ENCODE measurements at regions not wholly inside any gene's neighbourhood (a gene's known extent, or its start where the extent isn't known, plus 50 kb on each side); places are given as distances from the start of the nearest gene placed in this dataset.

DNA sequence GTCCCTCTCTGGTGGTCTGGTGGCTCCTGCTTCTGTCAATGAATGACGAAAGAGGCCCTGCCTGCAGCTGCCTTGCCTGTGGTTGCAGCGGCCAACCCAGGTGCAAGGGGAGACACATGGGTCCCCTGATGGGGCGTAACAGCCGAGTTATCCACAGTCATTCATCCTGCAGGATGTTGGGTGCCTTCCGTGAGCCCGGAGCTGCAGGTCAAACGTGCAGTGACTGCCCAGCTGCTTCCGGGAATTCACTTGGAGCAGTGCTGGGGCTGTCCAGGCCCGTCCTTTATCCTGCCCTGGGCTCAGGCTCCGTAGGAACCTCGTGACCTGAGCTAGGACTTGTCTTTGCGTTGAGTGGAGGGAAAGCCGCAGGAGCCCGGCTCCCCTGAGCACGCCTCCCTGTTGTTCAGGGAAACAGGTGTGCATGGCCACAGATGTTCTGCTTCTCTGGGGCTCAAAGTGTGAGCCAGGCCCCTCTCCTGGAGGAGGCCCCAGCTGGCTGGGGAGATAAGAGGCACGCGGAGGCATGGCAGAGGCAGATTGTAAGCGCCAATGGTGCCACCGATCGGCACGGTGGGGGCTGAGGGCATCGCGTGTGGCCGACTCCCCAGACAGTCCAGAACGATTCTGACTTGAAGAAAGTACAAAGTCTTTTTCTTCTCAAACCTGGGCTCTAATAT lies 635.4 kb downstream of the BRD1 start:
- Histone ChIP-seq H4K91ac (ENCODE audit: insufficient read depth, low read depth, low read length) (no peak overlapping the region), H2BK120ac (ENCODE audit: low read depth, low read length) (no peak overlapping the region), H3K4me3 (ENCODE audit: insufficient read depth, low read depth, low read length) (no peak overlapping the region), H3K4me1 (ENCODE audit: control insufficient read depth, insufficient read depth, low read length) (no peaks in the 10 kb centered on the region), H3K23ac (ENCODE audit: low read depth, low read length) (no peak overlapping the region), H3K18ac (ENCODE audit: low read depth, low read length) (no peak overlapping the region), H2AK5ac (ENCODE audit: low read depth, low read length) (no peak overlapping the region), H4K5ac (ENCODE audit: low read depth, low read length) (no peak overlapping the region), H3K4ac (ENCODE audit: low read depth, low read length) (no peak overlapping the region), H2BK15ac (ENCODE audit: low read depth, low read length) (no peak overlapping the region), H3K9me1 (ENCODE audit: insufficient read depth, low read length) (no peaks in the 10 kb centered on the region), H4K20me1 (ENCODE audit: insufficient read depth, low read length) (no peaks in the 10 kb centered on the region), H4K8ac (ENCODE audit: low read depth in 2 of 2, low read length in 2 of 2) (no peak overlapping the region), H3K9me3 (ENCODE audit: control insufficient read depth, insufficient read depth, low read length) (peaks cover 70% of the 10 kb centered on the region), H2AK9ac (replicated peaks; ENCODE audit: low read depth, low read length, poor library complexity) (no peak overlapping the region), H3K9ac (ENCODE audit: low read depth, low read length) (no peak overlapping the region), H3K79me1 (ENCODE audit: low read depth in 1 of 2, low read length in 2 of 2) (no peaks in the 10 kb centered on the region), H3K56ac (ENCODE audit: extremely low read depth, insufficient read depth, low read length) (no peak overlapping the region), H2BK5ac (ENCODE audit: low read depth, low read length, poor library complexity, severe bottlenecking) (no peak overlapping the region), H3K14ac (replicated peaks; ENCODE audit: low read depth, low read length) (no peak overlapping the region), H3K27ac (ENCODE audit: insufficient read depth, low read length) (no peak overlapping the region), H3K27me3 (ENCODE audit: control insufficient read depth, insufficient read depth, low read length) (no peaks in the 10 kb centered on the region), H3K36me3 (ENCODE audit: control insufficient read depth, insufficient read depth, low read length) (no peaks in the 10 kb centered on the region), H3K4me2 (ENCODE audit: low read depth, low read length) (no peak overlapping the region), H2AFZ (replicated peaks; ENCODE audit: low read length, poor library complexity) (no peak overlapping the region), H2BK20ac (ENCODE audit: low read depth, low read length) (no peak overlapping the region)
- no peak for ATAC-seq (ENCODE audit: low read depth)
- intact Hi-C loops (cut with micrococcal nuclease) (no loop called here), dilution Hi-C loops (cut with HindIII; ENCODE audit: low sequenced_read_pairs, unreplicated experiment) (no loop called here), in situ Hi-C loops (cut with MboI; ENCODE audit: low sequenced_read_pairs) (no loop called here)
- TF ChIP-seq, protein P1, sequence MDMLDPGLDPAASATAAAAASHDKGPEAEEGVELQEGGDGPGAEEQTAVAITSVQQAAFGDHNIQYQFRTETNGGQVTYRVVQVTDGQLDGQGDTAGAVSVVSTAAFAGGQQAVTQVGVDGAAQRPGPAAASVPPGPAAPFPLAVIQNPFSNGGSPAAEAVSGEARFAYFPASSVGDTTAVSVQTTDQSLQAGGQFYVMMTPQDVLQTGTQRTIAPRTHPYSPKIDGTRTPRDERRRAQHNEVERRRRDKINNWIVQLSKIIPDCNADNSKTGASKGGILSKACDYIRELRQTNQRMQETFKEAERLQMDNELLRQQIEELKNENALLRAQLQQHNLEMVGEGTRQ (IDR thresholded peaks at IDR 0.05; ENCODE audit: low read depth, low read length): no peak
- TF ChIP-seq NFE2L2 (IDR thresholded peaks at IDR 0.05; ENCODE audit: low read depth, low read length) (no peak), FOS (IDR thresholded peaks at IDR 0.05; ENCODE audit: low read depth, low read length) (no peak), BHLHE40 (IDR thresholded peaks at IDR 0.05; ENCODE audit: low read depth, low read length) (no peak), MAZ (IDR thresholded peaks at IDR 0.05; ENCODE audit: borderline replicate concordance, low read depth, low read length) (no peak), RFX5 (IDR thresholded peaks at IDR 0.05; ENCODE audit: low read depth, low read length) (no peak), MXI1 (IDR thresholded peaks at IDR 0.05; ENCODE audit: borderline replicate concordance, low read depth, low read length) (no peak), POLR2A (IDR thresholded peaks at IDR 0.05; ENCODE audit: low read depth, low read length) (no peak), MAFK (IDR thresholded peaks at IDR 0.05; ENCODE audit: low read depth, low read length) (no peak), SMC3 (IDR thresholded peaks at IDR 0.05; ENCODE audit: low read depth, low read length) (no peak), CEBPB (IDR thresholded peaks at IDR 0.05; ENCODE audit: low read depth, low read length) (no peak)
- TF ChIP-seq, protein P2, sequence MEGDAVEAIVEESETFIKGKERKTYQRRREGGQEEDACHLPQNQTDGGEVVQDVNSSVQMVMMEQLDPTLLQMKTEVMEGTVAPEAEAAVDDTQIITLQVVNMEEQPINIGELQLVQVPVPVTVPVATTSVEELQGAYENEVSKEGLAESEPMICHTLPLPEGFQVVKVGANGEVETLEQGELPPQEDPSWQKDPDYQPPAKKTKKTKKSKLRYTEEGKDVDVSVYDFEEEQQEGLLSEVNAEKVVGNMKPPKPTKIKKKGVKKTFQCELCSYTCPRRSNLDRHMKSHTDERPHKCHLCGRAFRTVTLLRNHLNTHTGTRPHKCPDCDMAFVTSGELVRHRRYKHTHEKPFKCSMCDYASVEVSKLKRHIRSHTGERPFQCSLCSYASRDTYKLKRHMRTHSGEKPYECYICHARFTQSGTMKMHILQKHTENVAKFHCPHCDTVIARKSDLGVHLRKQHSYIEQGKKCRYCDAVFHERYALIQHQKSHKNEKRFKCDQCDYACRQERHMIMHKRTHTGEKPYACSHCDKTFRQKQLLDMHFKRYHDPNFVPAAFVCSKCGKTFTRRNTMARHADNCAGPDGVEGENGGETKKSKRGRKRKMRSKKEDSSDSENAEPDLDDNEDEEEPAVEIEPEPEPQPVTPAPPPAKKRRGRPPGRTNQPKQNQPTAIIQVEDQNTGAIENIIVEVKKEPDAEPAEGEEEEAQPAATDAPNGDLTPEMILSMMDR (conservative IDR thresholded peaks at IDR 0.05; ENCODE audit: low read depth, low read length): no peak
- TF ChIP-seq, protein P3, sequence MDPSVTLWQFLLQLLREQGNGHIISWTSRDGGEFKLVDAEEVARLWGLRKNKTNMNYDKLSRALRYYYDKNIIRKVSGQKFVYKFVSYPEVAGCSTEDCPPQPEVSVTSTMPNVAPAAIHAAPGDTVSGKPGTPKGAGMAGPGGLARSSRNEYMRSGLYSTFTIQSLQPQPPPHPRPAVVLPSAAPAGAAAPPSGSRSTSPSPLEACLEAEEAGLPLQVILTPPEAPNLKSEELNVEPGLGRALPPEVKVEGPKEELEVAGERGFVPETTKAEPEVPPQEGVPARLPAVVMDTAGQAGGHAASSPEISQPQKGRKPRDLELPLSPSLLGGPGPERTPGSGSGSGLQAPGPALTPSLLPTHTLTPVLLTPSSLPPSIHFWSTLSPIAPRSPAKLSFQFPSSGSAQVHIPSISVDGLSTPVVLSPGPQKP (IDR thresholded peaks at IDR 0.05; ENCODE audit: borderline replicate concordance, low read depth, low read length): no peak
- no peak for DNase-seq
- WGBS, 2 experiments (ENCODE audit: extremely low coverage in 2 of 2, insufficient read length in 1 of 2): 65% methylated on average over 8 of the region's 25 CpGs; no CpG with 5 or more reads in 1 of the 2 experiments
- no TSS peak for BruUV-seq (replicated peaks)
- CTCF ChIA-PET: no interaction called here
- POLR2A ChIA-PET (ENCODE audit: unreplicated experiment): no interaction called here

All from IMR-90 (cell line).